GM19035 (cell line): ENCODE measurements at regions not wholly inside any gene's neighbourhood (a gene's known extent, or its start where the extent isn't known, plus 50 kb on each side); places are given as distances from the start of the nearest gene placed in this dataset.

ENCODE experiments used
- ATAC-seq: cut with Tn5 transposase; IDR thresholded peaks from one replicate; pipeline ENCODE4 v1.9.1; 2021; ENCODE audit not compliant: unreplicated experiment

GRCh38 chr11:18878211-18878610 lies 61.0 kb downstream of the MRGPRX1 start:
- no peak for ATAC-seq

GRCh38 chr11:18865951-18866350 lies 73.3 kb downstream of the MRGPRX1 start:
- no peak for ATAC-seq

GRCh38 chr11:18865261-18865660 lies 73.7 kb upstream of the PTPN5 start:
- no peak for ATAC-seq

- ATAC-seq, result peak; percentile 92
Observed at GRCh38 chr11:18853086-18853720, 61.6 kb upstream of the PTPN5 start.

- ATAC-seq, result no peak
Observed at GRCh38 chr11:18849406-18849805, 57.8 kb upstream of the PTPN5 start.

- no peak for ATAC-seq
Observed at GRCh38 chr11:18844753-18845367, 53.3 kb upstream of the PTPN5 start.
